ENCODE measurements at regions not wholly inside any gene's neighbourhood (a gene's known extent, or its start where the extent isn't known, plus 50 kb on each side); places are given as distances from the start of the nearest gene placed in this dataset.

- H3K4me3 ChIP-seq (ENCODE audit: low read depth, low read length) = no peak overlapping the region
- TF ChIP-seq MYC (IDR thresholded peaks at IDR 0.05; ENCODE audit: low read depth, low read length) = no peak
- no peak for TF ChIP-seq POLR2A (IDR thresholded peaks at IDR 0.05; ENCODE audit: extremely low read depth, insufficient read length)
- TF ChIP-seq, protein P1, sequence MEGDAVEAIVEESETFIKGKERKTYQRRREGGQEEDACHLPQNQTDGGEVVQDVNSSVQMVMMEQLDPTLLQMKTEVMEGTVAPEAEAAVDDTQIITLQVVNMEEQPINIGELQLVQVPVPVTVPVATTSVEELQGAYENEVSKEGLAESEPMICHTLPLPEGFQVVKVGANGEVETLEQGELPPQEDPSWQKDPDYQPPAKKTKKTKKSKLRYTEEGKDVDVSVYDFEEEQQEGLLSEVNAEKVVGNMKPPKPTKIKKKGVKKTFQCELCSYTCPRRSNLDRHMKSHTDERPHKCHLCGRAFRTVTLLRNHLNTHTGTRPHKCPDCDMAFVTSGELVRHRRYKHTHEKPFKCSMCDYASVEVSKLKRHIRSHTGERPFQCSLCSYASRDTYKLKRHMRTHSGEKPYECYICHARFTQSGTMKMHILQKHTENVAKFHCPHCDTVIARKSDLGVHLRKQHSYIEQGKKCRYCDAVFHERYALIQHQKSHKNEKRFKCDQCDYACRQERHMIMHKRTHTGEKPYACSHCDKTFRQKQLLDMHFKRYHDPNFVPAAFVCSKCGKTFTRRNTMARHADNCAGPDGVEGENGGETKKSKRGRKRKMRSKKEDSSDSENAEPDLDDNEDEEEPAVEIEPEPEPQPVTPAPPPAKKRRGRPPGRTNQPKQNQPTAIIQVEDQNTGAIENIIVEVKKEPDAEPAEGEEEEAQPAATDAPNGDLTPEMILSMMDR (IDR thresholded peaks at IDR 0.05; ENCODE audit: low read depth, low read length) = no peak
- no peak for TF ChIP-seq MAX (IDR thresholded peaks at IDR 0.05; ENCODE audit: low read depth, low read length)
- DNase-seq (ENCODE audit: low read depth) = no peak
Measured at GRCh38 chr6:81682858-81683620, 69.4 kb downstream of the TENT5A start.

GRCh38 chr6:81682235-81682795, 70.2 kb downstream of the TENT5A start:
- DNase-seq (ENCODE audit: low read depth) = no peak
- H3K4me3 ChIP-seq (ENCODE audit: low read depth, low read length) = no peak overlapping the region
- TF ChIP-seq MAX (IDR thresholded peaks at IDR 0.05; ENCODE audit: low read depth, low read length) = no peak
- no peak for TF ChIP-seq MYC (IDR thresholded peaks at IDR 0.05; ENCODE audit: low read depth, low read length)
- no peak for TF ChIP-seq POLR2A (IDR thresholded peaks at IDR 0.05; ENCODE audit: extremely low read depth, insufficient read length)
- TF ChIP-seq, protein P1 (IDR thresholded peaks at IDR 0.05; ENCODE audit: low read depth, low read length) = no peak

DNA sequence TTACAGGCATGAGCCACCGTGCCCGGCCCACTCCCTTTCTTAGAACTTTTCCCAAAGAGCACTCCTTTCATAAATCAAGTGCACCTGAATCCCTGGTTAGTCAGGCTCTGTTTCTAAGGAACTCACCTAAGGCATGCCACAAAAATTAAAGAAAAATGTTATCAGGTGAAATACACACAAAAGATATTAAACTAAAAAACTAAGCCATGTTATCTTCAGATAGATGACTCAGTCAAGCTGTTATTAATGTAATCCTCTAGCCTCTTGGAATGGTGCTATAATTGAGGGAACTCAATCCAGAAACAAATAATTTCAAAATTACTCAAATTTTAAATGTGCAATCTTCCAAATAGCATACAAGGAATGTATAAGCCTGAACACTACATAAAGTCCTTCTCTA, 83.0 kb downstream of the TENT5A start:
- no peak for DNase-seq (ENCODE audit: low read depth)
- TF ChIP-seq MAX (IDR thresholded peaks at IDR 0.05; ENCODE audit: low read depth, low read length) = no peak
- TF ChIP-seq POLR2A (IDR thresholded peaks at IDR 0.05; ENCODE audit: extremely low read depth, insufficient read length) = no peak
- TF ChIP-seq, protein P1 (IDR thresholded peaks at IDR 0.05; ENCODE audit: low read depth, low read length) = no peak
- no peak for TF ChIP-seq MYC (IDR thresholded peaks at IDR 0.05; ENCODE audit: low read depth, low read length)
- H3K4me3 ChIP-seq (ENCODE audit: low read depth, low read length) = no peak overlapping the region

- no peak for DNase-seq (ENCODE audit: low read depth)
- TF ChIP-seq, protein P1 (IDR thresholded peaks at IDR 0.05; ENCODE audit: low read depth, low read length) = no peak
- TF ChIP-seq MAX (IDR thresholded peaks at IDR 0.05; ENCODE audit: low read depth, low read length) (no peak), POLR2A (IDR thresholded peaks at IDR 0.05; ENCODE audit: extremely low read depth, insufficient read length) (no peak), MYC (IDR thresholded peaks at IDR 0.05; ENCODE audit: low read depth, low read length) (no peak)
- H3K4me3 ChIP-seq (ENCODE audit: low read depth, low read length) = no peak overlapping the region
Measured at GRCh38 chr6:81668615-81669047, 83.8 kb downstream of the TENT5A start.

- no peak overlapping the region for H3K4me3 ChIP-seq (ENCODE audit: low read depth, low read length)
- no peak for TF ChIP-seq POLR2A (IDR thresholded peaks at IDR 0.05; ENCODE audit: extremely low read depth, insufficient read length)
- no peak for TF ChIP-seq MYC (IDR thresholded peaks at IDR 0.05; ENCODE audit: low read depth, low read length)
- no peak for TF ChIP-seq MAX (IDR thresholded peaks at IDR 0.05; ENCODE audit: low read depth, low read length)
- TF ChIP-seq, protein P1 (IDR thresholded peaks at IDR 0.05; ENCODE audit: low read depth, low read length) = no peak
- DNase-seq (ENCODE audit: low read depth) = no peak
Measured at GRCh38 chr6:81666481-81666880, 86.0 kb downstream of the TENT5A start.

Data from NB4 (cell line).